Right lobe of liver (tissue), 4 donors: ENCODE measurements at regions not wholly inside any gene's neighbourhood (a gene's known extent, or its start where the extent isn't known, plus 50 kb on each side); places are given as distances from the start of the nearest gene placed in this dataset.

ENCODE experiments used
- CTCF ChIP-seq, 4 donors: fragments of 200-600 bp in 3 of 4; fragments of 450-650 bp in 1 of 4; IDR thresholded peaks; one replicate each; pipeline versions ENCODE4 v1.5.1 to v1.8.0; 2016 to 2022; ENCODE audit warnings: antibody characterized with exemption in 4 of 4, mild to moderate bottlenecking in 2 of 4
- POLR2A ChIP-seq: fragments of 450-650 bp; IDR thresholded peaks from one replicate; pipeline ENCODE4 v1.6.1; 2017; ENCODE audit warnings: antibody characterized with exemption, mild to moderate bottlenecking
- donor health status: DM: no; HTN: no; CAD: no.
- donor health status: DM: no; HTN: no; CAD: no.
- donor health status: DM: no; HTN: yes; CAD: no.

DNA sequence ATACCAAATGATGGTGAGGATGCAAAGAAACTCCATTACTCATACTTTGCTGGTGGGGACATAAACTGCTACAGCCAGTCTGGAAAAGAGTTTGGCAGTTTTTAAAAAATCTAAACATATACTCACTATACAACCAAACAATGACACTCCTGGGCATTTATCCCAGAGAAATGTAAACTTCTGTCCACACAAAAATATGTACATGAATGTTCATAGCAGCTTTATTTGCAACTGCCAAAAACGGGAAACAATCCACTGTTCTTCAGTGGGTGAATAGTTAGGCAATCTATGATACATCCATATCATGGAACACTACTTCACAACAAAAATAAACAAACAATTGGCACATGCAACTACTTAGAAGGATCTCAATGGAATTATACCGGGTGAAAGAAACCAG, 276.4 kb upstream of the SP8 start:
- no peak for TF ChIP-seq CTCF (IDR thresholded peaks at IDR 0.05)
- TF ChIP-seq POLR2A: no peak
